ENCODE measurements at regions not wholly inside any gene's neighbourhood (a gene's known extent, or its start where the extent isn't known, plus 50 kb on each side); places are given as distances from the start of the nearest gene placed in this dataset.

- CTCF ChIA-PET, result no interaction called here
- intact Hi-C loops (cut with micrococcal nuclease; ENCODE audit: unreplicated experiment), result no loop called here
- Histone ChIP-seq H3K4me1 (ENCODE audit: insufficient read depth, low read length, poor library complexity, severe bottlenecking) (no peaks in the 10 kb centered on the region), H3K4me3 (ENCODE audit: low read depth, low read length, poor library complexity, severe bottlenecking) (no peak overlapping the region), H3K9me3 (ENCODE audit: low read depth, low read length, poor library complexity, severe bottlenecking) (no peaks in the 10 kb centered on the region), H3K36me3 (ENCODE audit: insufficient read depth, low read length, poor library complexity, severe bottlenecking) (no peaks in the 10 kb centered on the region), H3K27ac (ENCODE audit: low read depth, low read length, poor library complexity, severe bottlenecking) (no peak overlapping the region), H3K27me3 (replicated peaks; ENCODE audit: insufficient read depth, low read depth, low read length, poor library complexity) (no peaks in the 10 kb centered on the region)
- DNase-seq (ENCODE audit: low spot score), result no peak
- no TSS peak for BruUV-seq (replicated peaks)
- TF ChIP-seq, protein P1, sequence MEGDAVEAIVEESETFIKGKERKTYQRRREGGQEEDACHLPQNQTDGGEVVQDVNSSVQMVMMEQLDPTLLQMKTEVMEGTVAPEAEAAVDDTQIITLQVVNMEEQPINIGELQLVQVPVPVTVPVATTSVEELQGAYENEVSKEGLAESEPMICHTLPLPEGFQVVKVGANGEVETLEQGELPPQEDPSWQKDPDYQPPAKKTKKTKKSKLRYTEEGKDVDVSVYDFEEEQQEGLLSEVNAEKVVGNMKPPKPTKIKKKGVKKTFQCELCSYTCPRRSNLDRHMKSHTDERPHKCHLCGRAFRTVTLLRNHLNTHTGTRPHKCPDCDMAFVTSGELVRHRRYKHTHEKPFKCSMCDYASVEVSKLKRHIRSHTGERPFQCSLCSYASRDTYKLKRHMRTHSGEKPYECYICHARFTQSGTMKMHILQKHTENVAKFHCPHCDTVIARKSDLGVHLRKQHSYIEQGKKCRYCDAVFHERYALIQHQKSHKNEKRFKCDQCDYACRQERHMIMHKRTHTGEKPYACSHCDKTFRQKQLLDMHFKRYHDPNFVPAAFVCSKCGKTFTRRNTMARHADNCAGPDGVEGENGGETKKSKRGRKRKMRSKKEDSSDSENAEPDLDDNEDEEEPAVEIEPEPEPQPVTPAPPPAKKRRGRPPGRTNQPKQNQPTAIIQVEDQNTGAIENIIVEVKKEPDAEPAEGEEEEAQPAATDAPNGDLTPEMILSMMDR (conservative IDR thresholded peaks at IDR 0.05; ENCODE audit: low read depth, low read length), result no peak
- no peak for TF ChIP-seq EZH2 (IDR thresholded peaks at IDR 0.05; ENCODE audit: borderline replicate concordance, low read depth, low read length, poor library complexity, severe bottlenecking)
- POLR2A ChIA-PET (ENCODE audit: low non-redundant PET), result no interaction called here
These were observed 348.3 kb downstream of the FRK start for GRCh38 chr6:115712291-115712961.

DNA sequence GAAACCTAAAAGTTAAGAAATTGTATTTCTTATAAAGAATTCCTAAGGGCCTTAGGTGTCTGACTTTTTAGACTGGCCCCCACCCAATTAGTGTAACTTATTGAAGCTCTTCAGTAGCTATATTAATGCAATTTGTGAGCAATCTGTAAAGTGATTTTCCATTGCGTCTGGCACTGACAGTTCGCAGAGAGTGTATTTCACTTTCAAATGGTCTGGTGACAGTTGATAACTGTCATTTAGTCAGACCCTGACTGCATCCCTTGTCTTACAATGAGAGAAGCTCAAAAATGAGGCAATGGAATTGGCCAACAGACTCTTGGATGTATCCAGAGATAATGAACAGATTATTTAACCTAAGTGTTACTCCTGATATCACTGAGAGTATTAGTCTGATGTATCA is 351.8 kb downstream of the FRK start:
- CTCF ChIA-PET, result no interaction called here

DNA sequence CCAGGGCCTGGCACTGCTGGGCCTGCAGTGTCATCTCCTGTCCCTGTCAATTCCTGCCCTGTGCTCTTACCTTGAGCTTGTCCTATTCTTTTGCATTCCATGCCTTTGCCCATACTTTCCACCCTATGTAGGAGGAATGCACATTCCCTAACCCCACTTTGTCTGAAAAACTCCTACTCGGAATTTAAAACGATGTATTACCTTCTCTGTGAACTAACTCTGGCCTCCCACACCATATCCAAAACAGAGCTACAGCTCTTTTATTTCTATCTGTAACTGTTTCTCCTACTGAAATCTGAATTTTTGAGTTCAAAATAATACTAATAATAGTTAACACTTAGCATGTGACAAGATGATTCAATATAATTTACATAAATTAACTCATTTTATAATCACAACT is 353.7 kb downstream of the FRK start:
- no peak for DNase-seq (ENCODE audit: low spot score)
- Histone ChIP-seq H3K9me3 (ENCODE audit: low read depth, low read length, poor library complexity, severe bottlenecking) (peaks cover 2% of the 10 kb centered on the region), H3K27me3 (replicated peaks; ENCODE audit: insufficient read depth, low read depth, low read length, poor library complexity) (no peaks in the 10 kb centered on the region), H3K36me3 (ENCODE audit: insufficient read depth, low read length, poor library complexity, severe bottlenecking) (no peaks in the 10 kb centered on the region), H3K4me1 (ENCODE audit: insufficient read depth, low read length, poor library complexity, severe bottlenecking) (no peaks in the 10 kb centered on the region), H3K27ac (ENCODE audit: low read depth, low read length, poor library complexity, severe bottlenecking) (no peak overlapping the region), H3K4me3 (ENCODE audit: low read depth, low read length, poor library complexity, severe bottlenecking) (no peak overlapping the region)
- no peak for TF ChIP-seq EZH2 (IDR thresholded peaks at IDR 0.05; ENCODE audit: borderline replicate concordance, low read depth, low read length, poor library complexity, severe bottlenecking)
- TF ChIP-seq, protein P1 (conservative IDR thresholded peaks at IDR 0.05; ENCODE audit: low read depth, low read length), result no peak
- ChIA-PET POLR2A (ENCODE audit: low non-redundant PET) (interaction anchor here (0.6 kb wide), 1 partner anchor 27 kb away, joined by 5 read pairs; no protein-coding TSS in a partner anchor), CTCF (no interaction called here)
- intact Hi-C loops (cut with micrococcal nuclease; ENCODE audit: unreplicated experiment), result no loop called here
- no TSS peak for BruUV-seq (replicated peaks)

More for the DNA sequence above, 351.8 kb downstream of the FRK start:
- POLR2A ChIA-PET (ENCODE audit: low non-redundant PET), result no interaction called here
- no TSS peak for BruUV-seq (replicated peaks)
- no peak overlapping the region for H3K4me3 ChIP-seq (ENCODE audit: low read depth, low read length, poor library complexity, severe bottlenecking)
- H3K36me3 ChIP-seq (ENCODE audit: insufficient read depth, low read length, poor library complexity, severe bottlenecking), result no peaks in the 10 kb centered on the region
- TF ChIP-seq EZH2 (IDR thresholded peaks at IDR 0.05; ENCODE audit: borderline replicate concordance, low read depth, low read length, poor library complexity, severe bottlenecking), result no peak
- TF ChIP-seq, protein P1 (conservative IDR thresholded peaks at IDR 0.05; ENCODE audit: low read depth, low read length), result no peak
- no peak overlapping the region for H3K27ac ChIP-seq (ENCODE audit: low read depth, low read length, poor library complexity, severe bottlenecking)
- no peaks in the 10 kb centered on the region for H3K9me3 ChIP-seq (ENCODE audit: low read depth, low read length, poor library complexity, severe bottlenecking)
- no peak for DNase-seq (ENCODE audit: low spot score)
- intact Hi-C loops (cut with micrococcal nuclease; ENCODE audit: unreplicated experiment), result no loop called here
- H3K4me1 ChIP-seq (ENCODE audit: insufficient read depth, low read length, poor library complexity, severe bottlenecking), result no peaks in the 10 kb centered on the region
- H3K27me3 ChIP-seq (replicated peaks; ENCODE audit: insufficient read depth, low read depth, low read length, poor library complexity), result no peaks in the 10 kb centered on the region

All from A673 (cell line).